ENCODE measurements at regions not wholly inside any gene's neighbourhood (a gene's known extent, or its start where the extent isn't known, plus 50 kb on each side); places are given as distances from the start of the nearest gene placed in this dataset.

DNA sequence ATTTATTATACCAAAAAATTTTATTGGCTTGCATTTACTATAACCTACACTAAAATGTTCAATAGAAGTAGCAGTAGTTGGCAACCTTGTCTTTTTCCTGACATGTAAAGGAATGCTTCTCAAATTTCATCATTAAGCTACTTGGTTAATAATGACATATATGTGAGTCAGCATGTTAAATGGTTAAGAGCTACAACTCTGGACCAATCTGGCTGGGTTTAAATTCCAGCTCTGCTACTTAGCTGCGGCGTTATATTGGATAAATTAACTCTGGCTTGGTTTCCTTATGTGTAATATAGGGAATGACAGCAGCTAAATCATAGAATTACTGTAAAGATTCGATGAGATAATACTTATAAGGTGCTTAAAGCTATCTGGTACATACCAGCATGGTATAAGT is 53.7 kb upstream of the OTOGL start:
- ATAC-seq = no peak
- Histone ChIP-seq H3K36me3 (no peaks in the 10 kb centered on the region), H3K27me3 (no peaks in the 10 kb centered on the region), H3K4me3 (no peak overlapping the region), H3K4me1 (peaks cover 0 to 3% (median 0%) of the 10 kb centered on the region in 9 donors), H3K9me3 (no peaks in the 10 kb centered on the region), H3K27ac (no peak overlapping the region)
- intact Hi-C loops (cut with DNase I) = no loop called here
- no peak for DNase-seq
- TF ChIP-seq, protein P1, sequence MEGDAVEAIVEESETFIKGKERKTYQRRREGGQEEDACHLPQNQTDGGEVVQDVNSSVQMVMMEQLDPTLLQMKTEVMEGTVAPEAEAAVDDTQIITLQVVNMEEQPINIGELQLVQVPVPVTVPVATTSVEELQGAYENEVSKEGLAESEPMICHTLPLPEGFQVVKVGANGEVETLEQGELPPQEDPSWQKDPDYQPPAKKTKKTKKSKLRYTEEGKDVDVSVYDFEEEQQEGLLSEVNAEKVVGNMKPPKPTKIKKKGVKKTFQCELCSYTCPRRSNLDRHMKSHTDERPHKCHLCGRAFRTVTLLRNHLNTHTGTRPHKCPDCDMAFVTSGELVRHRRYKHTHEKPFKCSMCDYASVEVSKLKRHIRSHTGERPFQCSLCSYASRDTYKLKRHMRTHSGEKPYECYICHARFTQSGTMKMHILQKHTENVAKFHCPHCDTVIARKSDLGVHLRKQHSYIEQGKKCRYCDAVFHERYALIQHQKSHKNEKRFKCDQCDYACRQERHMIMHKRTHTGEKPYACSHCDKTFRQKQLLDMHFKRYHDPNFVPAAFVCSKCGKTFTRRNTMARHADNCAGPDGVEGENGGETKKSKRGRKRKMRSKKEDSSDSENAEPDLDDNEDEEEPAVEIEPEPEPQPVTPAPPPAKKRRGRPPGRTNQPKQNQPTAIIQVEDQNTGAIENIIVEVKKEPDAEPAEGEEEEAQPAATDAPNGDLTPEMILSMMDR (IDR thresholded peaks at IDR 0.05) = no peak
- 88 to 90% methylated on average over 3 of the region's 3 CpGs for WGBS, 2 donors

DNA sequence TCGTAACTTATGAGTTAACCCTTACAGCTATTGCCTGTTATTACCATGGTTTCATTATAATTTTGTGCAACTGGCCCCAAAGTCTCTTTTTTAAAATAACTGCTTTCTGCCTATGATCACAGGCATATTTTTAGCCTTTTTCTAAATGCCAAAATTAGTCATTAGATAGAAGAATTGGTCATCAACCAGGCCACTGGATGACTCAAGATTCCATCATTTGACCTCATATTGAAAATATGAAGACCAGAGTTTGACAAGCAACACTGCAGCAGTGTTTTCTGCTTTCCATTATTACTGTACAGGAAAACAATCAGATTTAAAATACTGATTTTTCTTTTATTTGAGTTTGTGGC is 54.7 kb upstream of the OTOGL start:
- TF ChIP-seq, protein P1 (IDR thresholded peaks at IDR 0.05) = no peak
- H3K9me3 ChIP-seq = no peaks in the 10 kb centered on the region
- ATAC-seq (no peak), DNase-seq (no peak)
- no peak overlapping the region for H3K4me3 ChIP-seq
- intact Hi-C loops (cut with DNase I) = no loop called here
- no peaks in the 10 kb centered on the region for H3K36me3 ChIP-seq
- H3K27me3 ChIP-seq = no peaks in the 10 kb centered on the region
- H3K27ac ChIP-seq = no peak overlapping the region
- 92 to 93% methylated on average over 1 of the region's 1 CpG for WGBS, 2 donors
- H3K4me1 ChIP-seq = peaks cover 0 to 3% (median 0%) of the 10 kb centered on the region in 9 donors

DNA sequence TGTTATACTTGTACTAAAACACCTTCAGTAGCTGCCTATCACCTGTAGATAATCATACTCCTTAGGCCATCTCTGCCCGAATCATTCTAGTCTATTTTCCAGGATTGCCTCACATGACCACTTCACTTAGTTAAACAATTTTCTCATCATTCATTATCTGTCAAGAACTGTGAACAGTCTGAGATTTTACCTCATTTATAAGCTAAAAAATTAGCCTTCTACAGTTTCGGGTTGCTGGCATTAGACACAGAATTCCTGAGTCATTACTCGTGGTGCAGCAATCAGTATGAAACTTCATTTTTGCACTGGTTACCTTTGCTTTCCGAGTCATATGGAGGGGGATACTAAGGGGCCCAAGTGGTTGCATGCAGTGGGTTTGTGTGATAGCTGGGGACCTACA is 57.6 kb upstream of the OTOGL start:
- intact Hi-C loops (cut with DNase I) = no loop called here
- Histone ChIP-seq H3K4me1 (peaks cover 0 to 3% (median 0%) of the 10 kb centered on the region in 9 donors), H3K36me3 (no peaks in the 10 kb centered on the region), H3K27ac (no peak overlapping the region), H3K27me3 (no peaks in the 10 kb centered on the region), H3K9me3 (no peaks in the 10 kb centered on the region), H3K4me3 (no peak overlapping the region)
- 67 to 69% methylated on average over 4 of the region's 4 CpGs for WGBS, 2 donors
- TF ChIP-seq, protein P1 (IDR thresholded peaks at IDR 0.05) = no peak
- DNase-seq = no peak
- no peak for ATAC-seq

DNA sequence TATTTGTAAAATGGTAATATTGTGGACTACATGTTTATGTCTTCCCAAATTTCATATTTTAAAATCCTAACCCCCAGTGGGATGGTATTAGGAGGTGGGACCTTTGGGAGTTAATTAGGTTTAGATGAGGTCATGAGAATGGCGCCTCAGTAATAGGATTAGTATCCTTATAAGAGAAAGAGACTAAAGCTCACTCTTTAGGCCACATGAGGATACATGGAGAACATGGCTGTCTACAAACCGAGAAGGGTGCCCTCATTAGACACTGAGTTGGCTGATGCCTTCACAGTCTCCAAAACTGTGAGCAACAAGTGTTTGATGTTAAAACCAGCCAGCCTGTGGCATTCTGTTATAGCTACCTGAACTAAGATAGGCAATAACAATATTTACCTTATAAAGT is 58.3 kb upstream of the OTOGL start:
- H3K27ac ChIP-seq = no peak overlapping the region
- peaks cover 0 to 3% (median 0%) of the 10 kb centered on the region in 9 donors for H3K4me1 ChIP-seq

More for the DNA sequence above, 58.3 kb upstream of the OTOGL start:
- 93 to 97% methylated on average over 2 of the region's 2 CpGs for WGBS, 2 donors
- Histone ChIP-seq H3K36me3 (no peaks in the 10 kb centered on the region), H3K9me3 (no peaks in the 10 kb centered on the region), H3K27me3 (no peaks in the 10 kb centered on the region), H3K4me3 (no peak overlapping the region)
- no peak for ATAC-seq
- TF ChIP-seq, protein P1 (IDR thresholded peaks at IDR 0.05) = no peak
- DNase-seq = no peak
- intact Hi-C loops (cut with DNase I) = no loop called here

All from heart right ventricle (tissue), 16 donors.